HG02973 (cell line): ENCODE measurements at regions not wholly inside any gene's neighbourhood (a gene's known extent, or its start where the extent isn't known, plus 50 kb on each side); places are given as distances from the start of the nearest gene placed in this dataset.

ENCODE experiments used
- ATAC-seq: cut with Tn5 transposase; IDR thresholded peaks from one replicate; pipeline ENCODE4 v1.9.1; 2021; ENCODE audit warnings: moderate library complexity; ENCODE audit not compliant: unreplicated experiment

DNA sequence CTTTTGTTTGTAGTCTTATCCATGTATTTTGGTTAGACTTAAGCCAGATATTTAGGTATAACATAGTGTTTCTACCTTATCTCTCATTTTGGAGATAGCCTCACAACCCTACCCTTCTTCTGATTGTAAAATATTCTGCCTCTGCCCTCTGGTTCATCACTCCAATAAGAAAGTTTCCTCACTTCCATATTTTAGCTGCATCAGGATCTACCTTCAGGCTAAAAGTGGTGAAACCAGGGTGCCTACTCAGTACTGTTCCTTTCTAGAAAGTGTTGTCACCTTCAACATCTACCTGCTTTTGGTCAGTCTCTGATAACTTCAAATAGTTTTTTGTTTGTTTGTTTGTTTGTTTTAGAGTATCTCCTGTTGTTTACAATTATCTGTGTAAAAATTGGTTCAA, 294.6 kb downstream of the ANXA1 start:
- no peak for ATAC-seq

DNA sequence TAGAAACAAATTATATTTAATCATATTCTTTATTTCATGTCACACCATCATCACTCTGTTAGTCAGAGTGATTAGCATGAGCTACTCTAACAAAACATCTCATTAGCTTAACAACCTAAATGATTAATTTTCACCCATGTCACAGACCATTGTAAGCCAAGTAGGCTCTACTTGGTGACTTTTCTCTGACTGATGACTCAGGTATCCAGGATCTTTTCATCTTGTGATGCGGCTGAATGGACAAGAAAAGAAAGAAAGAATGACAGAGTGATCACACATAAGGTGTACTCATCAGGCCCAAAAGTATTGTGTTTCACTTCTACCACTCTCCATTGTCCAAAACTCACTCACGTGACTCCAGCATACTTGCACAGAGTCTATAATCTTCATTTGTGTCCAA, 299.3 kb downstream of the ANXA1 start:
- ATAC-seq, result no peak

DNA sequence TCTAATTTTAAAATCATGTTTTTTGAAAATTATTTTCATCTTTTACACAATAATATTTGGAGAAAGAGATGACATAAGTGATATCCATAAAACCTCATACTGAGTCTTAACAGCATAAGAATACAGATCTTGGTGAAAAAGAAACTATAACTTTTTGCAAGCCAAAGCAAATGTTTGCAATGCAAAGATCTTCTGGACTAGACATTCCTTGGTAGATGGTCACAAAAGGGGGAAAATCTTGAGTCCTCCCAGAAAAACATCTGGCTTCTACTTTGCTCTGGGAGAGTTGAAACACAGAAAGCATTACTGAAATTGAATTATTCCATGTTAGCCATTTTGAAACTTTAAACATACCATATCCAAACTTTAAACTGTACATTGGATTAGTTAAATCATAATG, 308.2 kb downstream of the ANXA1 start:
- ATAC-seq, result no peak

DNA sequence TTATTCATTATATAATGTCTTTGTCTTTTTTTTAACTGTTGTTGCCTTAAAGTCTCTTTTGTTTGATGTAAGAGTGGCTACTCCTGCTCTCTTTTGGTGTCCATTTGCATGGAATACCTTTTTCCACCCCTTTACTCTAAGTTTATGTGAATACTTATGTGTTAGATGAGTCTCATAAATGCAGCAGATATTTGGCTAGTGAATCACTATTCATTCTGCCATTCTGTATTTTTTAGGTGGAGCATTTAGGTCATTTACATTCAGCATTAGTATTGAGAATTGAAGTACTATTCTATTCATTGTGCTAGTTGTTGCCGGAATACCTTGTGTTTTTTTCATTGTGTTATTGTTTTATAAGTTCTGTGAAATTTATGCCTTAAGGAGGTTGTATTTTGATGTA, 317.1 kb downstream of the ANXA1 start:
- ATAC-seq, result no peak

DNA sequence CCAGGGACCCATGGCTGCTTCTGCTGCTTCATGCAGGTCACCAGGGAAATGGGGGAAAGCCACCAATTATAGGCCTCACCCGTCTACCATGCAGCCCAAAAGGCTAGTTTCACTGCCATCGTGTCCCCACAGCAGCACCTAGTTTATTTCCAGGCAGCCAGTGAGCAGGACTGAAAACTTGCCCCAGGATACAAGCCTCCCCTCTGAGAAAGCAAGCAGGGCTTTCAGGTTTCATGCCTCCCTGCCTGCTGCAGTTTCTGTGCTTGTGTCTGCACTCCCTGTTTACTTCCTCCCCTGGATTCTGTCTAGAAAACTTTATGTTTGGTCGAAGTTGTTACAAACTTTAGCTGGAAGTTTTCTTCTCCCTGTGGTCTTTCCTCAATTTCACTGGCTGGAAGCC, 319.1 kb downstream of the ANXA1 start:
- no peak for ATAC-seq

DNA sequence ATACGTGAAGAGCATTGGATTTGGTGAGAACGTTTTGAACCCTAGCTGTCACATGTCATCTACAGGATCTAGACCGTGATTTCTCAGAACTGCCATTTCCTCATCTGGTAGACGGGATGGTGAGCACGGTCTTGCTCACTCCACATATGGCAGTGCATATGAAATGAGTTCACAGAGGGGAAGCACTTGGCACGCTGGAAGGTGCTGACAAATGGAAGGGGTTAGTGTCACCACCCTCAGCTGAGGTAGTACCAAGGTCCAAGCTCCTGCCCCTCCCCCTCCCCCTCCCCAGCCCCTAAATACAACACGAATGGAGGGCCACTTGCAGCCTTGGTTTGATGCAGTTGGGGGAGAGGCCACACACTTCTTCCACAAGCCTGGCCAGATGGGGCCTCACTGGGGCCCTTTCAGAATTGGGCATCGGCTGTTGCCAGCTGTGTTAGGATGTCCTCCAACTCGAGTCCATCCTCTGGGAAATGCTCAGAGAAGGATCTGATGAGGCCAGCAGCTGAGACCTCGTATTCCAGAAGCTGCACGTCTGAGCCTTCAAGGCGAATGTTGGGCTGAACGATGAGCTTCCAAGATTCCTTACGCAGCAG, 322.4 kb downstream of the ANXA1 start:
- ATAC-seq, result no peak

DNA sequence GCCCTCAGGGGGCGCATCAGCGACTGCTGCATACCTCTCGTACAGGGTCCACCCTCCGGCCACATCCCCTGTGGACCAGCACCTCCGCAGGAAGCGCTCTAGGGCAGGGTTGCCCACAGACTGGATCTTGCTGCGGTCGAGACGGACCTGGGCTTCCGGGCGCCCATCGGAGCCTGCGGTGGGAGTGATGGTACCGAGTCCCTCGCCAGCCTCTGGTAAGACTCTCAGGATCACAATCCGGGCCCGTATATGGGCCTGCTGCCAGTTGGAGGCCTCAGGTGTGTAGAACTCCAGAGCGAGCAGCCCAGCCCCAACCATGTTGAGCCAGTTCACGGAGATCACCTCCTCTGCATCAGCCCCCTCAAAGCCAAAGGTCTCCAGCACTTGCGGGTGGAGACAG, 323.0 kb downstream of the ANXA1 start:
- ATAC-seq, result no peak

DNA sequence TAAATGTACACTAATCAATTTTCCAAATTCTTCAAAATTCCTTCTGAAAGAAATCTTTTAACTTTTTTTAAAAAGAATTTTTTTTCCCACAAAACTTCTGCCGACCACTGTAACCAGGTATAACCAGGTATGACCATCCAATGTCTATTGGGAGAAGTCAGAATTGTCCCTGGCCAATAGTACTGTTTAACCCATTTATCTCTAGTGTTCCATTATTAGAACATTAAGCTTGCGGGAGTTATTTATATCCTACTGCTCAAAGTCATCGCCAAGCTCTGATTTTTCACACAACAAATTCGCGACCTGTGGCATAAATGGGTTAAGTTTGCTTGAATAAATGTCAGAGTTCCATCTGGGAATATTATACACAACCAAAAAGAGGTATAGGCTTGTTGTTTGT, 343.2 kb downstream of the ANXA1 start:
- no peak for ATAC-seq

DNA sequence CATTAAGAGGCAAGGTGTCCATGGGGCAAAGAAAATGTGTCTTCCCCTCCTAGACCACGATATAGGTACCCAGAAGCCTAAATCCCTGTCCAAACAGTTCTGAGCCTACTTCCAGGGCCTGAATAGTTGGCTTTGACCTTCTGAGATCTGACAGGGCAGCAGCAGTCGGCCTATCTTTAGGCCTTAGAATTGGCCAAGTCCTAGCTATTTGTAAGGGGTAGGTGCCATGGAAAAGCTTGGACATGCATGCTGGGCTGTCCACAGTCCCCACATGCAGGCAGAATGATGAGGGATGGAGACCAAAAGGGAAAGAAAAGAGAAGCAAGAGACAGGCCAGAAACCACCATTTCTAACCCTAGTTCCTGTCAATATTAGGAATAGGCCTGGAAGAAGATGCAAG, 346.1 kb downstream of the ANXA1 start:
- ATAC-seq, result no peak

DNA sequence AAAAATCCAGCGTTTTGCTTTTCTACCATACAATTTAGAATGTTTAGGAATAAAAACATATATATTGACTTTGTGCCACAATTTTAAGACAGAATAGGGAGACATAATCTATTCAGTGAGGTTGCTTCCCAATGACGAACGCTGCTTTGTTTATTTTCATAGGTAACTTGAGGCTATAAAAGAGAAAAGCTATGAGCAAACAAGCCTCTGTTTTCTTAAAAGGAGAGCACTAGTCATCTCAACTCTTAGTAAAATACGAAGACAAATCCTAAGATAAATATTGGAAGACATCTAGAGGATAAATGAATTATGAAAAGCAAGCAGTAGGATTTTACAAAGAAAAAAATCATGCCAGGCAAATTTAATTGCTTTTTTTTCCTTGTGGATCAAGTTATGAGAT, 363.6 kb downstream of the ANXA1 start:
- ATAC-seq, result no peak

DNA sequence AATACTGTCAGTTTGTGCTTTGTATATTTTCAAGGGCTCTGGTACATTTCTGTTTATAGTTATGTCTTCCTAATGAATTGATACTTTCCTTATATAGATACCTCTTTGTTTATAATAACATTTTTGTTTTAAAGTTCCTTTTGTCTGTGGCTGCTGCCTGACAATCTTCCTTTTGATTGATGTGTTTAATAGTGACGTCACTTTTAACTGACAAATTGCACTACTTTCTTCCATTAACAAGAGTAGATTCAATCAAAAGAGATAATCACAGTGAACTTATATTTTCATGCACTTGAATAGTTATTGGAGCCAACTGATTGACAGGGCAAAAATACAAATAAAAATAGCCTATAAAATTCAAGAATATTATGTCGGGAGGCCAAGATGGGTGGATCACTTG, 371.7 kb downstream of the ANXA1 start:
- ATAC-seq, result no peak

DNA sequence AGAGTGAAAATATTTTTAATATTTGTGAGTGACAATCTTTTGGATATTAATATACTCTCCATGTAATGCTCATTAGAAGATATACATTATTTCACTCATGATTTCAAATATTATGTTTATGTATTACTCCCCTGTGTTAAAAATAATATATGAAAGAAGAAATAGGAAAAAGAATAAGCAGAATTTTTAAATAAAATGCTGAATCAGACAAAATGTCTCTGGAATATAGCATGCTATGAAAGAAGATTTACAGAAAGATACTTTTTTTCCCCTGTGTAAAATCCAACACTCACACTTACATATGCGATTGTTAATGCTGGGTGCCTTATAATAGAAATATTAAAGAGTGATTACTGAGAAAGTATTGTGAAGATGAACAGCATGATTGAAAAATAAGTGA, 373.7 kb downstream of the ANXA1 start:
- no peak for ATAC-seq

DNA sequence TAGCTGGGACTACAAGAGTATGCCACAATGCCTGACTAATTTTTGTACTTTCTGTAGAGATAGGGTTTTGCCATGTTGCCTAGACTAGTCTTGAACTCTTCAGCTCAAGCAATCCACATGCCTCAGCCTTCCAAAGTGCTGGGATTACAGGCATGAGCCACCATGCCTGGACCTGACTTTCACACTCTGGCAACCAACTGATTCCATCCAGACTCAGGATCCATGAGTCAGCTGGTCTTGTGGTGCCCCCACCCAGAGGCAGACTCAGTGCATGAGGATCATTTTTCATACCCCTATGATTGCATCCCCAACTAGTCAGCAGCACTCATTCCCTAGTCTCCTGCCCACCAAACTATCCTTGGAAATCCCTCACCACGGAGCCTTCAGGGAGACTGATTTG, 375.9 kb downstream of the ANXA1 start:
- no peak for ATAC-seq

DNA sequence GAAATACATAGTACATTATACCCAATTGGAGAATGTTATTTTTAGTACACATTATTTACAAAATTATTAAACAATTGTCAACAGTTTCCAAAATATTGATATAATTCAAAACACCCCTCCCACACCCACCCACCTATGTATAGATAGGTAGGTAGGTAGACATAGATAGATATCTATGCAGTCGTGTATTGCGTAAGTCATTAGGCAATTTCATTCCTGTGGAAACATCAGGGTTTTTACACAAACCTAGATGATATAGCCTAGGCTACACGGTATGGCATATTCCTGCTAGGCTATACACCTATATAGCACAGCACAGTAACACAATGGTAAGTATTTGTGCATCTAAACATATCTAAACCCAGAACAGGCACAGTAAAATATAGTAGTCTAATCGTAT, 377.3 kb downstream of the ANXA1 start:
- ATAC-seq, result no peak

DNA sequence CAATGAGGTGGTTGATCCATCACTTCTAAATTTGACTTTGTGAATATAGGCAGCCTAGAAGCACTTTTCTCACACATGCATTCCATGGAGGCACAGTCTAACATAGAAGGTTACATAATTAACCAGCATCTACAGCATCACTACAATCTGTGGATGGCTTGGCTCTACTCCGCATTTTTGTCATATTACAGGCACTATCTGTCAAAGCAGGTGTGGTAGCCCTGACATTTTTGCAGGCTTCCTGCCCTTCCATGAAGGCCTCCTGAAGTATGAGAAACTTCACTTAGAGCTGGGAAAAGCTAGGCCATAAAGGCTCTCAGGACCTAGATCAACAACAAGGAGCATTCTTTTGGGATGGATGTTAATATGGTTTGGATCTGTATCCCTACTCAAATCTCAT, 378.0 kb downstream of the ANXA1 start:
- ATAC-seq, result no peak

DNA sequence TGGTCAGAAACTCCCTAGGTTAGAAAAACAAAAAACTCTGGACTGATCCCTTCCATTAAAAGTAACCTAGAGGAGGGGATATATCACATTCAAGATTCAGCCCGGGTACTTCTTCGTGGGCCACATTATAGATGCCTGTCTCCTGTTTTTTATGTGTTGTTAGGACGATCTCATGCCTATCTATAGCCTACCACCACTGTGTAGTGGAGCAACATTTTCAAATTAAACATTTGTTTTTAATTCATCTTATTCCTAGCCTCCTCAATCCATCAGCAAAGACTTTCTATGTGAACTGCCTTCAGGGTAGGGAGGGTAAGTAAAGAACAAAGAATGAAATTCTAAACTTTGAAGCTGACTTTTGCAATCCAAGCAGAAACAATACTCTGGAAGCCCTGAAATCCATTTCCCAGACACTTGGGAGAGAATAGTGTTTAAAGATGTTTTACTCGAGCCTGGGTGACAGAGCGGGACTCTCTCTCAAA, 379.4 kb downstream of the ANXA1 start:
- no peak for ATAC-seq

DNA sequence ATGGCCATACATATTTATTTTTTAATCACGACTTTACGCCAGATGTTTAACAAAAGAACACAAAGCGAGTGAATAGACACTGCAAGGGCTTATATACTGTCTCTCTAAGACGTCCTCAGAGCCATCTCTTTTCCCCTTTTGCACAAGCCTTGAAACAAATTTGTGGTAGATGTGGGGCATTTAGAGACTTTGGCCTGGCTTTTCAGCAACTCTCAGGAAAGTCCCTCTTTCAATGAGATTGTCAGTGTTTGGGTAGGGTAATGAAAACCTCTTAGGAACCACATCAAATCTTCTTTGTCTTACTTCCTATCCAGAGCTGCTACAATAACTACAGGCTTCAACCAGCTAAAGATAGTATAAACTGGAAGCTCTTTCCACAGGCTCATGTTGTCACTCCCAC, 380.0 kb downstream of the ANXA1 start:
- ATAC-seq, result no peak

DNA sequence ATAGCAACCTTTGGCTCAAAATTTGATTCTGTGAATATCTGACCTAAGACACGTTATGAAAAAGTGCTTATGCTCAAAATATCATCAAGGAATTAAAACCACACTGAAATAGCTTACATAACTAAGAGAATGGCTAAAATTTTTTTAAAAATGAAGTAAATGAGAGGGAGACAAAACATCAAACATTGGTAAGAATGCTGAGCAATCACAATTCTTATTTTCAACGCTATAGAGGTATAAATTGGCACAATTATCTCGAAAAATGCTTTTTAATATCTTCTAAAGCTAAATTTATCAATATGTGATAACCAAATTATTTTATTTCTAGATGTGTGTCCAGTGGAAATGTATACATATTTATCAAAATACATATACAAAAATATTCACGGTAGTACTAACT, 381.3 kb downstream of the ANXA1 start:
- no peak for ATAC-seq

DNA sequence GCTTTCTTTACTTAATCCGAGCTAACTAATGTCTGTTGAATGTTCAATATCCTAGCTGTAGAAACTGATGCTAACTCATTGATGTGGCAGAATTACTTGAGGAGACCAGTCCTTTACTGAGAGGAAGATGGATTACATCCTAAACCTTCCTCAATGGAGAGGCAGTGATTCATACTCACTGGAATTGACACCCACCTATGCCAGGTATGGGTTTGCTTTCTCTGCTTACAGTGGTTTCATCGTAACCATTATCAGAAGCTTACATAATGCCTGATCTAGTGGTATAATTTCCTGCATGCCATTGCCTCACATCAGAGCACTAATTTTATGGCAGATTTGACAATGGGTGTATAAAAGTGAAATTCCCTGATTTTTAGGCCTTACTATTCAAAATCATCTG, 384.7 kb downstream of the ANXA1 start:
- no peak for ATAC-seq

DNA sequence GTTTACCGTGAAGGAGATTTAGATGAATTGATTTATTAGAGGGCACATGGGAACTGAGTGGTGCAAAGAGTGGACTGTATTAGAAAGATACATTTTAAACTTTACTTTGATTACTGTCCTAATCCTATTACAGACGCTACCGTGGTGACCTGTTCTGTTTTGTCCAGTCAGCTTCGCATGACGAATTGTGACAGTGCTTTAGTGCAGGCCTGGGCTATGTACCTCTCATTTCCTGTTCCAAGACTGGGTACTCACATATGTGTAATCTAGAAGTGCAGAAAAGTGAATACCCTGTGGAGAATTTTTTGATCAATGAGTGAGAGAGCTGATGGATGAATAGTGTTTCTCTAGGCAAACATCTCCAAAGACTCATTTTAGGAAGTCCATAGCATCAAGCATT, 385.9 kb downstream of the ANXA1 start:
- no peak for ATAC-seq

DNA sequence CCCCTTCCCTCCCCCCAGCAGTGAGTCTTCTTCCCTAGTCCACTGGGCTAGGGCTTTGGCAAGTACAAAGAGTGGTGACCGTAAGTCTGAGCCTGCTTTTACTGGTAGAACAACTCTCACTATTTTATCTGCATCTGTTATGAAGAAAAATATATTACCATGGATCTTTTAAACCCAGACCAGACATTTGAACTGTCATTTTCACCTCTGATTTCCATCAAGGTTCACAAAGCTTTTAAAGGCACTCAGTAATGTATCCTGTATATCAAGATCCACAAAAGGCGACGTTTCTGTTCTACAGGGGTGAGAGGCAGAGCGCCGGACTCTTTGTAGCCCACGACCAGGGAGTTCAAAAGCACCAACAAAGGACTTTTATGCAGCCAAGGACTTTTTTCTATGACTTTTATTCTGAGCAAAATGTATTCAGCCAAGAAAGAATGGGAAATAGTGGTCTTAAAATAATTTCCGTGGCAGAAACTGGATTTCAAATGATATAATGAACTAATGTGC, 388.3 kb downstream of the ANXA1 start:
- ATAC-seq, result no peak

DNA sequence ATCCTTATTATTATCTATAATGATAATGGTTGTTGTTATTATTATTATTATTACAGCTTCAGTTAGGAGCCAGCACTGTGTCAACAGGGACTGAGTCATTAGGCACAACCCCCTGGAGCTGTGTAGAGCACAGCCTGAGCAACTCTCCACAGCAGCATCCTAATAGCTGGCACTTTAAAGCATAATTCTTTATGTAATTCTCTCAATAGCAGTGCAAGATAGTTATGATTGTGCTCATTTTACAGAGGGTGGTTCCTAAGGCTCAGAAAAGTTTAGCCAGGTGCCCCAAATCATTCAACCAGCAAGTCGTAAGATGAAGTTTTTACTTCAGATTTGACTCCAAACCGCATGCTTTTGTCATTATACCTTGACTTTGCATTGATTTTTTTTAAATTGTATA, 390.3 kb downstream of the ANXA1 start:
- no peak for ATAC-seq

DNA sequence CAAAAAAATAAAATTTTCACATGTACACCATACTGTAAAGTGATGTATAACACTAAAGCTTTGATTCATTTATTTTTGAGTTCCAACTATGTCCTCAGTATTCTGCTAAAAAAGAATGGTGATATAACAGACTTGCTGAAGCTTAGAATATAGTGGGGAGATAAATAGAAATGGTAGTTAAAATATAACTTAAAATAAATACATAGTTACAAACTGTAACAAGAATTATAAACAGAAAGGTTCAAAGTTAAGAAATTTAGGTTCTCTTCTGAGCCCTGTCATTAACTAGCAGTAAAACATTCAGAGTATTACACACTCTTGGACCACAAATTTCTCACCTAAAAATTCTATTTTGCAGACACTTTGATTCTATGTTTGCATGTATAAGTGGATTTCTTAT, 392.1 kb downstream of the ANXA1 start:
- no peak for ATAC-seq
